Smooth muscle cell (in vitro differentiated cells): ENCODE measurements at regions not wholly inside any gene's neighbourhood (a gene's known extent, or its start where the extent isn't known, plus 50 kb on each side); places are given as distances from the start of the nearest gene placed in this dataset.

Experiments
- DNase-seq: peaks from one replicate; lab custom pipeline; 2025; ENCODE audit not compliant: unreplicated experiment; lab: John Stamatoyannopoulos, UW
- H2AFZ ChIP-seq: fragments of 200-600 bp; sonication (generic); 2 replicates; pipeline ENCODE4 v1.6.0; 2016; ENCODE audit warnings: antibody characterized with exemption, low read depth, mild to moderate bottlenecking
- H3F3A ChIP-seq: fragments of 200-600 bp; sonication (generic); 2 replicates; pipeline ENCODE4 v1.6.0; 2017; ENCODE audit warnings: antibody characterized with exemption, low read depth
- H3K27ac ChIP-seq: fragments of 200-600 bp; sonication (generic); 2 replicates; pipeline ENCODE4 v1.5.1; 2016; ENCODE audit warnings: low read depth, mild to moderate bottlenecking
- H3K27me3 ChIP-seq: fragments of 200-600 bp; sonication (generic); 2 replicates; pipeline ENCODE4 v1.6.1; 2016; ENCODE audit warnings: low read depth, mild to moderate bottlenecking
- H3K36me3 ChIP-seq: fragments of 200-600 bp; sonication (generic); 2 replicates; pipeline ENCODE4 v1.5.1; 2016; ENCODE audit warnings: low read depth
- H3K4me1 ChIP-seq: fragments of 200-600 bp; sonication (generic); 2 replicates; pipeline ENCODE4 v1.5.1; 2016; ENCODE audit warnings: low read depth
- H3K4me2 ChIP-seq: fragments of 200-600 bp; sonication (generic); 2 replicates; pipeline ENCODE4 v1.6.0; 2016; ENCODE audit warnings: mild to moderate bottlenecking
- H3K4me3 ChIP-seq: fragments of 200-600 bp; sonication (generic); 2 replicates; pipeline ENCODE4 v1.5.1; 2016; ENCODE audit warnings: mild to moderate bottlenecking
- H3K79me2 ChIP-seq: fragments of 200-600 bp; sonication (generic); 2 replicates; pipeline ENCODE4 v1.6.0; 2016; ENCODE audit warnings: low read depth, mild to moderate bottlenecking
- H3K9ac ChIP-seq: fragments of 200-600 bp; sonication (generic); 2 replicates; pipeline ENCODE4 v1.6.0; 2016; ENCODE audit warnings: low read depth
- H3K9me3 ChIP-seq: fragments of 200-600 bp; sonication (generic); replicated peaks from 2 replicates; pipeline ENCODE4 v1.5.1; 2016; ENCODE audit warnings: low read depth
- H4K20me1 ChIP-seq: fragments of 200-600 bp; sonication (generic); 2 replicates; pipeline ENCODE4 v1.6.0; 2016; ENCODE audit warnings: low read depth
- WGBS: methylation state at CpG from one replicate; pipeline ENCODE4 v1.1.7; 2016; ENCODE audit warnings: low lambda C conversion rate; 5-methylcytosine and 5-hydroxymethylcytosine counted together
- TF ChIP-seq, protein P1 (sequence below): fragments of 200-600 bp; sonication (generic); IDR thresholded peaks from 2 replicates; pipeline ENCODE4 v1.5.1; 2017; ENCODE audit warnings: borderline replicate concordance, mild to moderate bottlenecking, antibody characterized with exemption; ENCODE audit not compliant: insufficient read depth, poor library complexity, severe bottlenecking

DNA sequence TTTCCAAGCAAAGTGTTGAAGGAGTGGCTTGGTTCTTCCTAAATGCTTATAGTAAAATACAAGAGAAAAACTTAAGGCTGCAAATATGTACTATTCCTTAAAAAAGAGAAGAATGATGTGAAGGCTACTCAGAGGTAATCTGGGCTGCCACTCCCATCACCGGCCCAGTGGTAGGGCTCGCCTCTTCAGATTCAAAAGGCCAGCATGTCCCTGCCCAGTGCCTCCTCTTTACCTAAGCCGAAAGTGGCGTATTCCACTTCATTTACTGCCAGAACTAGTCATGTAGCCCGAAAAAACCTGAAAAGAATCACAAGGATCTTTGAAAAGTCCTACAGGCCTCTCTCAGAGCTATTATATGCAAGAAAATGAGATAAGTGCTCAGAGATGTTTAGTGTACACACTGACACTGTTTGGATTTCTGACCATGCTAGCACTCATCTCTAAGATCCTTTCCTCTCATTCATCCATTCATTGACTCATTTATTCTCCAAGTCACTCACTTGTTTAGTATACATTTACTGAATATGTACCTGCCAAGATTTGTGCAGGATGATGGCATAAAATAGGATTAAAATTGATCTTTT is 373.3 kb upstream of the THBS1 start:
- 97% methylated on average over 5 of the region's 5 CpGs for WGBS
- Histone ChIP-seq H3K4me1 (no peaks in the 10 kb centered on the region), H4K20me1 (no peaks in the 10 kb centered on the region), H2AFZ (no peak overlapping the region), H3K4me2 (no peak overlapping the region), H3K9ac (no peak overlapping the region), H3K27ac (no peak overlapping the region), H3K4me3 (no peak overlapping the region), H3K27me3 (no peaks in the 10 kb centered on the region), H3F3A (no peaks in the 10 kb centered on the region), H3K9me3 (peaks cover 3% of the 10 kb centered on the region), H3K79me2 (no peaks in the 10 kb centered on the region), H3K36me3 (no peaks in the 10 kb centered on the region)
- TF ChIP-seq, protein P1, sequence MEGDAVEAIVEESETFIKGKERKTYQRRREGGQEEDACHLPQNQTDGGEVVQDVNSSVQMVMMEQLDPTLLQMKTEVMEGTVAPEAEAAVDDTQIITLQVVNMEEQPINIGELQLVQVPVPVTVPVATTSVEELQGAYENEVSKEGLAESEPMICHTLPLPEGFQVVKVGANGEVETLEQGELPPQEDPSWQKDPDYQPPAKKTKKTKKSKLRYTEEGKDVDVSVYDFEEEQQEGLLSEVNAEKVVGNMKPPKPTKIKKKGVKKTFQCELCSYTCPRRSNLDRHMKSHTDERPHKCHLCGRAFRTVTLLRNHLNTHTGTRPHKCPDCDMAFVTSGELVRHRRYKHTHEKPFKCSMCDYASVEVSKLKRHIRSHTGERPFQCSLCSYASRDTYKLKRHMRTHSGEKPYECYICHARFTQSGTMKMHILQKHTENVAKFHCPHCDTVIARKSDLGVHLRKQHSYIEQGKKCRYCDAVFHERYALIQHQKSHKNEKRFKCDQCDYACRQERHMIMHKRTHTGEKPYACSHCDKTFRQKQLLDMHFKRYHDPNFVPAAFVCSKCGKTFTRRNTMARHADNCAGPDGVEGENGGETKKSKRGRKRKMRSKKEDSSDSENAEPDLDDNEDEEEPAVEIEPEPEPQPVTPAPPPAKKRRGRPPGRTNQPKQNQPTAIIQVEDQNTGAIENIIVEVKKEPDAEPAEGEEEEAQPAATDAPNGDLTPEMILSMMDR: no peak
- no peak for DNase-seq

DNA sequence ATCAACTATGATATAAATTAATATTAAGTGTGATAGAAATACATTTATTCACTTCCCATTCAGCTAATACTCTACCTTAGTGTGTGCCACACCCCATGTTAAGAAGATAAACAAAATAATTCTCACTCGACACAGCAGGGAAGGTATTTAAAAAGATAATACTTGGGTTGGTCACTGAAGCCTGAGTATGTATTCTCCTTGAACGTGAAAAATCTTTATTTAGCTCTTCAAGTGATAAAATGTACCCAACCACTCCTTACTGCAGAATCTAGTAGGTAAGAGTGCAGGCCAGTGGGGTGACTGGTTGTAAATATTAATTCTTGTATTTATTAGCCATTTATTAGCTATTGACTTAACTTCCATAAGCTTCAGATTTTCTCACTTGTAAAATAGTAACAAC is 372.7 kb upstream of the THBS1 start:
- H4K20me1 ChIP-seq: no peaks in the 10 kb centered on the region
- H3F3A ChIP-seq: no peaks in the 10 kb centered on the region
- no peak for DNase-seq
- WGBS: 84% methylated on average over 2 of the region's 2 CpGs
- H3K4me1 ChIP-seq: peaks cover 1% of the 10 kb centered on the region
- TF ChIP-seq, protein P1: no peak
- H3K4me2 ChIP-seq: no peak overlapping the region
- no peak overlapping the region for H3K27ac ChIP-seq
- H3K79me2 ChIP-seq: no peaks in the 10 kb centered on the region
- H3K4me3 ChIP-seq: no peak overlapping the region
- H3K27me3 ChIP-seq: no peaks in the 10 kb centered on the region
- H3K9ac ChIP-seq: no peak overlapping the region
- H3K36me3 ChIP-seq: no peaks in the 10 kb centered on the region
- H2AFZ ChIP-seq: no peak overlapping the region
- peaks cover 3% of the 10 kb centered on the region for H3K9me3 ChIP-seq

DNA sequence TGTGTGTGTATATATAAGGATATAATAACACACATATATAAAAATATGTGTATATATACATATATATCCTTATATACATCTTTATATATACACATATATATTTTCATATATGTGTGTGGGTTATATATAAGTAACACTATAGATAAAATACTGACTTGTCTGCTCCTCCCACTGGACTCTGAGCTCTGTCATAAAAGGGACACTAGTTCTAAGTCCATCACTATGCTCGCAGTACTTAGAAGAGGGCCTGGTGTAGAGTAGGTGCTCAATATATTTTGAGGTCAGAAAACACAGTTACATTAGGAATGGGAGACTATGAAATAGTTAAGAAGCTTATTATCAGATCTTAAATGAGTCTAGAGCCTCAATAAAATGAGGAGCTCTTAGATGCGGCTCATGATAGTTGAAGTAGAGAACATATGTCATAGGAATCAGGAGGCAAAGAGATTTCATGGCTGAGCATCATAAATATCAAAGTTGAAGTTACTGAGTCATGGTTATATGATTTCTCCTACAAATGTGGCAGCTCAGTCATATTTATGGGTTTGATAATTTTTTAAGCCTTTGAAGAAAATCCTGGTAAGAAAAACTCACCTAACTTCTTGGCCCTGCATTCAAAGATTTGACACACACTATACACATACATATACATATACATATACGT is 371.2 kb upstream of the THBS1 start:
- DNase-seq: no peak
- no peak overlapping the region for H3K9ac ChIP-seq
- no peak overlapping the region for H2AFZ ChIP-seq
- WGBS: 95% methylated on average over 3 of the region's 3 CpGs
- no peak overlapping the region for H3K4me2 ChIP-seq
- no peak overlapping the region for H3K27ac ChIP-seq
- peaks cover 3% of the 10 kb centered on the region for H3K9me3 ChIP-seq
- no peaks in the 10 kb centered on the region for H4K20me1 ChIP-seq
- H3K36me3 ChIP-seq: no peaks in the 10 kb centered on the region
- H3K27me3 ChIP-seq: no peaks in the 10 kb centered on the region
- H3F3A ChIP-seq: no peaks in the 10 kb centered on the region
- no peaks in the 10 kb centered on the region for H3K79me2 ChIP-seq
- H3K4me1 ChIP-seq: peaks cover 8% of the 10 kb centered on the region
- H3K4me3 ChIP-seq: no peak overlapping the region
- TF ChIP-seq, protein P1: no peak
